Fibroblast of lung (primary cell): ENCODE measurements at regions not wholly inside any gene's neighbourhood (a gene's known extent, or its start where the extent isn't known, plus 50 kb on each side); places are given as distances from the start of the nearest gene placed in this dataset.

Source experiments
- DNase-seq, 2 donors: peaks; one replicate each; pipeline versions ENCODE4 v3.0.0 to v3.0.0-alpha.2; 2010; ENCODE audit warnings: low read depth in 2 of 2
- H2AFZ ChIP-seq: 2 replicates; pipeline ENCODE4 v1.5.1; 2012; ENCODE audit warnings: low read length, control low read depth, inconsistent platforms
- H3K27ac ChIP-seq: 2 replicates; pipeline ENCODE4 v1.5.1; 2011; ENCODE audit warnings: low read length, control low read depth; ENCODE audit not compliant: insufficient read depth
- H3K27me3 ChIP-seq: 2 replicates; pipeline ENCODE4 v1.5.1; 2011; ENCODE audit warnings: mild to moderate bottlenecking, low read length; ENCODE audit not compliant: control insufficient read depth, insufficient read depth
- H3K36me3 ChIP-seq: 2 replicates; pipeline ENCODE4 v1.5.1; 2011; ENCODE audit warnings: low read length; ENCODE audit not compliant: control insufficient read depth, insufficient read depth
- H3K4me1 ChIP-seq: 2 replicates; pipeline ENCODE4 v1.5.1; 2011; ENCODE audit warnings: low read length; ENCODE audit not compliant: control insufficient read depth, insufficient read depth; ENCODE audit errors: extremely low read depth
- H3K4me2 ChIP-seq: 2 replicates; pipeline ENCODE4 v1.5.1; 2011; ENCODE audit warnings: low read length, control low read depth; ENCODE audit not compliant: insufficient read depth; ENCODE audit errors: extremely low read depth
- H3K4me3 ChIP-seq, 4 experiments: fragments of 200-600 bp in 1 of 4; sonication (generic) in 1 of 4; replicated peaks in 1 of 4; 2 replicates each; pipeline ENCODE4 v1.5.1; 2011 to 2016; ENCODE audit warnings: low read length in 4 of 4, low read depth in 3 of 4, mild to moderate bottlenecking in 3 of 4, control low read depth in 2 of 4, inconsistent platforms in 1 of 4, mixed read lengths in 1 of 4; ENCODE audit not compliant: insufficient read depth in 1 of 4; ENCODE audit errors: control extremely low read depth in 1 of 4
- H3K79me2 ChIP-seq: 2 replicates; pipeline ENCODE4 v1.5.1; 2012; ENCODE audit warnings: mild to moderate bottlenecking, low read length, inconsistent platforms; ENCODE audit not compliant: control insufficient read depth, insufficient read depth
- H3K9ac ChIP-seq: 2 replicates; pipeline ENCODE4 v1.5.1; 2011; ENCODE audit warnings: mild to moderate bottlenecking, low read length, control low read depth; ENCODE audit not compliant: insufficient read depth
- H3K9me3 ChIP-seq: 2 replicates; pipeline ENCODE4 v1.5.1; 2012; ENCODE audit warnings: low read depth, low read length; ENCODE audit not compliant: control insufficient read depth, insufficient read depth
- H4K20me1 ChIP-seq: 2 replicates; pipeline ENCODE4 v1.5.1; 2011; ENCODE audit warnings: low read length; ENCODE audit not compliant: control insufficient read depth, insufficient read depth; ENCODE audit errors: extremely low read depth
- EZH2 ChIP-seq: IDR thresholded peaks from 2 replicates; pipeline ENCODE4 v1.5.1; 2012; ENCODE audit warnings: low read length, control low read depth, mild to moderate bottlenecking; ENCODE audit errors: missing control alignments
- TF ChIP-seq, protein P1 (sequence below), 2 donors: IDR thresholded peaks in 1 of 2; conservative IDR thresholded peaks in 1 of 2; 1 replicate in 1 of 2; 2 replicates in 1 of 2; pipeline ENCODE4 v1.5.1; 2011 to 2012; ENCODE audit warnings: low read length in 2 of 2, control low read depth in 1 of 2, inconsistent platforms in 1 of 2, low read depth in 1 of 2, mild to moderate bottlenecking in 1 of 2

GRCh38 chr1:234989479-234990327 is 138.9 kb downstream of the TOMM20 start:
- no peak overlapping the region for H3K4me2 ChIP-seq
- H3K4me3 ChIP-seq, result no peak overlapping the region
- no peaks in the 10 kb centered on the region for H3K9me3 ChIP-seq
- H3K27ac ChIP-seq, result peak overlapping the region; percentile 45
- H3K27me3 ChIP-seq, result no peaks in the 10 kb centered on the region
- H3K36me3 ChIP-seq, result no peaks in the 10 kb centered on the region
- no peak overlapping the region for H3K9ac ChIP-seq
- no peak for DNase-seq
- peaks cover 24% of the 10 kb centered on the region for H3K4me1 ChIP-seq
- no peaks in the 10 kb centered on the region for H3K79me2 ChIP-seq
- no peaks in the 10 kb centered on the region for H4K20me1 ChIP-seq
- TF ChIP-seq EZH2, result no peak
- TF ChIP-seq, protein P1, sequence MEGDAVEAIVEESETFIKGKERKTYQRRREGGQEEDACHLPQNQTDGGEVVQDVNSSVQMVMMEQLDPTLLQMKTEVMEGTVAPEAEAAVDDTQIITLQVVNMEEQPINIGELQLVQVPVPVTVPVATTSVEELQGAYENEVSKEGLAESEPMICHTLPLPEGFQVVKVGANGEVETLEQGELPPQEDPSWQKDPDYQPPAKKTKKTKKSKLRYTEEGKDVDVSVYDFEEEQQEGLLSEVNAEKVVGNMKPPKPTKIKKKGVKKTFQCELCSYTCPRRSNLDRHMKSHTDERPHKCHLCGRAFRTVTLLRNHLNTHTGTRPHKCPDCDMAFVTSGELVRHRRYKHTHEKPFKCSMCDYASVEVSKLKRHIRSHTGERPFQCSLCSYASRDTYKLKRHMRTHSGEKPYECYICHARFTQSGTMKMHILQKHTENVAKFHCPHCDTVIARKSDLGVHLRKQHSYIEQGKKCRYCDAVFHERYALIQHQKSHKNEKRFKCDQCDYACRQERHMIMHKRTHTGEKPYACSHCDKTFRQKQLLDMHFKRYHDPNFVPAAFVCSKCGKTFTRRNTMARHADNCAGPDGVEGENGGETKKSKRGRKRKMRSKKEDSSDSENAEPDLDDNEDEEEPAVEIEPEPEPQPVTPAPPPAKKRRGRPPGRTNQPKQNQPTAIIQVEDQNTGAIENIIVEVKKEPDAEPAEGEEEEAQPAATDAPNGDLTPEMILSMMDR (conservative IDR thresholded peaks at IDR 0.05 in 1 of 2, IDR thresholded peaks at IDR 0.05 in 1 of 2; ENCODE audit: low read depth in 1 of 2, low read length in 2 of 2), result no peak
- no peak overlapping the region for H2AFZ ChIP-seq

- Histone ChIP-seq H3K9ac (no peak overlapping the region), H3K4me3 (no peak overlapping the region), H3K36me3 (no peaks in the 10 kb centered on the region), H3K79me2 (no peaks in the 10 kb centered on the region), H3K4me1 (peaks cover 28% of the 10 kb centered on the region), H4K20me1 (no peaks in the 10 kb centered on the region), H2AFZ (no peak overlapping the region), H3K27me3 (no peaks in the 10 kb centered on the region), H3K4me2 (no peak overlapping the region), H3K27ac (peak overlapping the region; percentile 45), H3K9me3 (no peaks in the 10 kb centered on the region)
- no peak for DNase-seq
- TF ChIP-seq EZH2, result no peak
Measured at GRCh38 chr1:234989019-234989418, 139.6 kb downstream of the TOMM20 start.

DNA sequence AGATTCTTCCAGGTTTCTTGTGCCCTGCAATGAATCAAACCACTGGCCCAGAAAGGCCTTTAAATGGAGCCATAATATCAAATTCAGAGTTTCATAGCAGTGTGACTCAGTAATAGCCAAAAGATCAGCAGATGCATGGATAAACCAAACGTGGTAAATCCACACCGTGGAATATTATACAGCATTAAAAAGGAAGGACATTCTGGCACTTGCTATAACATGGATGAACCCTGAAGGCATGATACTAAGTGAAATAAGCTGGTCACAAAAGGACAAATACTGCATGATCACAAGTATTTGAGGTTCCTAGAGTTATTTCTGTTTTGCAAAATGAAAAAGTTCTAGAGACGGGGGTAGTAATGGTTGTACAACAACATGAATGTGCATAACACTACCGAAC is 140.1 kb downstream of the TOMM20 start:
- TF ChIP-seq EZH2, result no peak
- TF ChIP-seq, protein P1 (conservative IDR thresholded peaks at IDR 0.05 in 1 of 2, IDR thresholded peaks at IDR 0.05 in 1 of 2; ENCODE audit: low read depth in 1 of 2, low read length in 2 of 2), result no peak
- no peak for DNase-seq
- H4K20me1 ChIP-seq, result no peaks in the 10 kb centered on the region
- H3K4me1 ChIP-seq, result peaks cover 30% of the 10 kb centered on the region
- no peak overlapping the region for H3K4me3 ChIP-seq
- no peak overlapping the region for H3K9ac ChIP-seq
- H3K36me3 ChIP-seq, result no peaks in the 10 kb centered on the region
- peak overlapping the region; percentile 78 for H3K27ac ChIP-seq
- no peaks in the 10 kb centered on the region for H3K9me3 ChIP-seq
- H3K79me2 ChIP-seq, result no peaks in the 10 kb centered on the region
- H3K27me3 ChIP-seq, result no peaks in the 10 kb centered on the region
- no peak overlapping the region for H3K4me2 ChIP-seq
- no peak overlapping the region for H2AFZ ChIP-seq
